GM12892 (cell line): ENCODE measurements at regions not wholly inside any gene's neighbourhood (a gene's known extent, or its start where the extent isn't known, plus 50 kb on each side); places are given as distances from the start of the nearest gene placed in this dataset.
"Not testable (repeated sequence)": the region's sequence is repeated elsewhere in the genome, so short reads cannot be mapped to it uniquely, and the experiment has no call there.

Source experiments
- POLR2A ChIP-seq: IDR thresholded peaks from 2 replicates; pipeline ENCODE4 v1.6.1; 2011; ENCODE audit warnings: low read depth, low read length, control low read depth
- TAF1 ChIP-seq: IDR thresholded peaks from 2 replicates; pipeline ENCODE4 v1.6.1; 2011; ENCODE audit warnings: low read depth, mild to moderate bottlenecking, control low read depth, low read length, borderline replicate concordance

- not testable (repeated sequence) for TF ChIP-seq POLR2A, TAF1
These were observed 192.2 kb downstream of the RTL9 start for GRCh38 chrX:110550854-110551253.
